COLO829 (cell line): ENCODE measurements at regions not wholly inside any gene's neighbourhood (a gene's known extent, or its start where the extent isn't known, plus 50 kb on each side); places are given as distances from the start of the nearest gene placed in this dataset.

Experiments
- DNase-seq: peaks from one replicate; pipeline ENCODE4 v3.0.0; 2012; ENCODE audit warnings: low spot score

- DNase-seq, result no peak
These were observed 137.4 kb upstream of the POU1F1 start for GRCh38 chr3:87413814-87414213.

GRCh38 chr3:87410110-87410509 lies 133.7 kb upstream of the POU1F1 start:
- DNase-seq, result no peak

- no peak for DNase-seq
These were observed 121.9 kb upstream of the POU1F1 start for GRCh38 chr3:87398168-87398801.

DNA sequence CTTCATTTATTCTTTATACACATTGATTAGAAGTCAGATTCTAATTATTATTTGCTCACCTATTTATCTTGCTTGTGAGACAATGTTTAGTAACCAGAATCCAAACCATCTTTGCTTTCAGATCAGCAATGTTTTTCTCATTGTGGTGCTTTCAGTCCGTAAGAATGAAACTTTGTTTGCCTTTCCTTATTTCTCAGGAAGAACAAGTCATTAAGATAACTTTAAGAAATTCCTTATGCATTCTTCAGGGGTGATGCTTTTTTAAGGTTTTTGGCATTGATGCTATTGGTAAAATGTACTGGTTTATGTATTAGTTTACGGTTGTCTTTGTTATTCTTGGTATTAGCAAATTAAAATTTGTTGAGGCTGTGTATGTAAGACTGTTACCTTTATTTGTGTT lies 120.8 kb upstream of the POU1F1 start:
- no peak for DNase-seq

DNA sequence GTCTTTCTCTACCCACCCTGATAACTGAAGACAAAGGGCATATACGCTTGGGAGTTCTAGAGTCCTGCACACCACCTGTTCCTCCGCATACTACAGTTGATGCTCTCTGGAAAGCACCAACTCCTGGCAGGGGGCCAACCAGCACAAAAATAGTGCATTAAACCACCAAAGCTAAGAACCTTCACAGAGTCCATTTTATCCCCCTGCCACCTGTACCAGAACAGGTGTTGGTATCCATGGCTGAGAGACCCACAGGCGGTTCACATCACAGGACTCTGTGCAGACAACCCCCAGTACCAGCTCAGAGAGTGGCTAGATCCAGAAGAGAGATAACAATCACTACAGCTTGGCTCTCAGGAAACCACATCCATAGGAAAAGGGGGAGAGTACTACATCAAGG lies 114.4 kb upstream of the POU1F1 start:
- no peak for DNase-seq

GRCh38 chr3:87390353-87390752 lies 114.0 kb upstream of the POU1F1 start:
- DNase-seq, result no peak

DNA sequence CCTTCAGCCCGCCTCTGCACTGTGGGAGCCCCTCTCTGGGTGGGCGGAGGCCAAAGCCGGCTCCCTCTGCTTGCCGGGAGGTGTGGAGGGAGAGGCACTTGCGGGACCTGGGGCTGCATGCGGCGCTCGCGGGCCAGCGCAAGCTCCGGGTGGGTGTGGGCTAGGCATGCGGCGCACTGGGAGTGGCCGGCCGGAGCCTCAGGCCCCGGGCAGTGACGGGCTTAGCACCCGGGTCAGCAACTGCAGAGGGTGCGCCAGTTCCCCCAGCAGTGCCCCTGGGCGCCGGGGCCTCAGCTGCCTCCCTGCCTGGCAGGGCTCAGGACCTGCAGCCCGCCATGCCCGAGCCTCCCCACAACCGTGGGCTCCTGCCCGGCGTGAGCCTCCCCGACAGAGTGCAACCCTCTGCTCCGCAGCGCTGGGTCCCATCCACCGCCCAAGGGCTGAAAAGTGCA lies 98.9 kb upstream of the POU1F1 start:
- no peak for DNase-seq

DNA sequence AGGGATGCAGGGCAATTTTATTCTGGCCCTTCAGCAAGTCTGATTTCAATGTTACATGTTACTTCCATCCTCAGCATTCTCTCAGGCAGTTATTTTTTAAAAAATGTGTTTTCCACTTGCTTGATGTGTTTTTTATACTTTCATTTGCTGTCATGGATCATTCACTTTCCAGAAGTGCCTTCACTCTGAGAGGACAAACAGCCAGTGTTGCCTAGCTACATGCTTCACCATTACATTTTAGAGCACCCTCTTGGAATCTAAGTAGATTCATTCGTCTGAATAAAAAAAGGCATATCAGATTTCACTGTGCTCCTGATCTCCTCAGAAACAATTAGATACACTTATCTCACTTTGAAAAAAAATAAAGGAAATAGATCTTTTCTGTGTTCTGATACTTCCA lies 93.6 kb upstream of the POU1F1 start:
- no peak for DNase-seq

DNA sequence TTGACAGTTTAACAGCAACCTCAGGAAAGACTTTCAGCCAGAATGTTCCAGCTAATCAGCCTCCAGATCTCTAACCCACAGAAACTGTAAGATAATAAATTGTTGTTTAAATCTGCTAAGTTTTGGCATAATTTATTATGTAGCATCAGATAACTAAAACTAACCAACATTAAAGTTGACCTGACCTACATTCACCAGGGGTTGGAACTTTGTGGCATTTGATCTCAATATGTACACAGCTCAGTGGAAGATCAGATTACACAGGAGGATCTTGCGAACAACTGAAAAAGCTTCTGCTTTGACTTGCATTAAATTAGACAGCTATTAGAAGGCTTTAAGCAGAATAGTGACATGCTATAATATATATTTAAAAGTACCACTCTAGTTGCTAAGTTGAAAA lies 91.4 kb upstream of the POU1F1 start:
- DNase-seq, result no peak

DNA sequence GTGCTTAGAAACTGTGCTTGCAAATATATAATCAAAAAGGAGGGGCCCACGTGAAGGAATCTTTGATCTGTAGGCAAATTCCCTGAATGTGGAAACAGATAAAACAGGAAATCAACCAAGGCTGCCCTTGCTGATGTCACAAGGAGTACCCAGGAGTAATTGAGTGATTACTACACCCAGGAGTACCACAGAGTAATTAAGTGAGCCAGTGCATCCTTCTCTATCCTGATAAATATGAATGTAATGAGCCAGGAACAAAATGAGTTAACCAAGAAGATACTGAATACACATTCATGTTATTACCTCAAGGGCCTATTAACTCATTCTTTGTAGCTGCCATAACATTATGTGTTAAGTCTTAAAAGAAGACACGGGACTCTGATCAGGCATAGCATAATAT lies 87.3 kb upstream of the POU1F1 start:
- no peak for DNase-seq

GRCh38 chr3:87361956-87362355 lies 85.6 kb upstream of the POU1F1 start:
- DNase-seq, result no peak

- DNase-seq, result no peak
These were observed 84.9 kb upstream of the POU1F1 start for GRCh38 chr3:87361271-87361670.

DNA sequence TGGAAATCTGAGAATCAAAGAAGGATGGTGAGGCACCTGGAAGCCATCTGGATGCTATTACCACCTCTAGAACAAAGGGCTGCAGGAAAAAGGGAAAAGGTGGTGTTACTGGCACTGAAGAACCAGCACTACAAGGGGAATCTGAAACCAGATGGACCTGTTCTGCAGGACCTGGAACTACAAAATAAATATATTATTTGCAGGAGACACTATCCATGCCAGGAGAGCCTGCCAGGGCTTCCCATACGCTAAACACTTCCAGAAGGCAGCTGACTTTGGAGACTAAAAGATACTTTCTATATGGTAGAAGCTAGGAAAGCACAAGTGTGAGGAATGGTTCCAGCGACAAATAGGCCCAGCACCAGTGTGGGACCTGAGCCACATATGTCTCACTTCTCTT lies 83.4 kb upstream of the POU1F1 start:
- no peak for DNase-seq

DNA sequence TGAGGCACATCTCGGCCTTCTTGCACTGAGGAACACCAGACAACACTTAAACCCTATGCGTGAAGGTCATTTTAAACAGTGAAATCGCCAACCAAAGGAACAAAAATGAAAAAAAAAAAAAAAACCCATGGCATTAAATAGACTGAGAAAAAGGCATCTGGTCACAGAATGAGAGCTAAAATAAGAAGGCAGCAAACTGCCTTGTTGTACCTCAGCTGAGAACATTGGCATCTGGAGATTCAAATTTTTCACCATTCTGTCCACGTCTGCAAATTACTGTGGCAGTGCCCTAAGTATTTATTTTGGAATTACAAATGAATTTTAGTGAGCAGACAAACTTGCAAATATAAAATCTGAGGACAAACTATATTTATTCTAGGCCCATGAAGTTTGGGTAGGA lies 82.6 kb upstream of the POU1F1 start:
- no peak for DNase-seq

GRCh38 chr3:87358066-87358465 lies 81.7 kb upstream of the POU1F1 start:
- no peak for DNase-seq

DNA sequence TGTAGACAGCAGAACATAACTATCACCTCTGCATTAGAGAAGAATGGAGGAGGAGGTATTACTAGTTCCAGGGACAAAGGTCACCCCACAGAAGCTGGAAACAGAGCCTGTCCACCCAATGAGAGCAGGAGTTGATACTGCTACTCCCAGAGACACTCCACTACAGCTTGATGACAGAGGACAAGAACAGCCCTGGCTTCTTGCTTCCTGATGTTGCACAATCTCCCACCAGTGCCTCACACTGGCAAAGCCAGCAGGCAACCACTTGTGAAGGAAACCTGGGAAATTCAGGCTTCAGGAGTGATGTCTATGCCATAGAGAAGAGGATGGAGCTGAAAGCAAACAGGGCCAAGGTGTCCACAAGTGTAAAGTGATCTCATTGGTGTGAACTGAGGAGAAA lies 78.0 kb upstream of the POU1F1 start:
- DNase-seq, result no peak

- DNase-seq, result no peak
These were observed 75.6 kb upstream of the POU1F1 start for GRCh38 chr3:87351937-87352336.

GRCh38 chr3:87350367-87351199 lies 74.2 kb upstream of the POU1F1 start:
- DNase-seq, result peak; percentile 69

DNA sequence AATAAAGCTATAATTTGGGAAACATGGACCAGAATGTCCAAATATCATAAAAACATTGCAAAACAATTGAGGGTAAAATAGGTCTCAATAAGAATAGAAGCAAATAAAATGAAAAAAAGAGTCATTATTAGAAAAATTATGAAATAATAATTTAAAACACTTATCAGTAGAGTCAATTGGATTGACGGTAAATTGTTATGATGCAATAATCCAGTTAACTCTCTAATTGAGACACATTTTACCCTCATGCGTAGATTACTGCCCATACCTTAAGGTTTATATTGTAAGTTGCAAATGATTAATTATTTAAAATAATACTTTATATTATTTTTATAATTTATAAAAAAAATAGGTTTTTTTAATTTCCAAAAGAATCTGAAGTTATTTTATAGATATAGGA lies 73.4 kb upstream of the POU1F1 start:
- no peak for DNase-seq

DNA sequence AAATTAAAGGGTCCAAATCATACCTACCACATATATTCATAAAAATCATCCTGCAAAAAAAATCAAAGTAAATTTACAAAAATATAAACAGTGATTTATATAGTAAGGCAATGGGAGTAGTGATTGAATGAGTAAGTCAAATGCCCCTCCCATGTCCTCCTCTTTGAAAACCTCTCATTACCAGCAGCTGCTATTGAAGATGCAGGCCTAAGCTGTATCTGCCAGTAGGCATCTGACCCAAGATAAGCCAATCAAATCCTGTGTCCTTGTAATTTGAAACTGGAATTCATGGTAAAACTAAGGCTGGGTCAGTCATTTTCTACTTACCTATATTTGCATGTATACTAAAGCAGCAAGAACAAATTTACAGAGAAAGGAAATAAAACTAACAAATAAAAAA lies 60.4 kb upstream of the POU1F1 start:
- DNase-seq, result no peak

DNA sequence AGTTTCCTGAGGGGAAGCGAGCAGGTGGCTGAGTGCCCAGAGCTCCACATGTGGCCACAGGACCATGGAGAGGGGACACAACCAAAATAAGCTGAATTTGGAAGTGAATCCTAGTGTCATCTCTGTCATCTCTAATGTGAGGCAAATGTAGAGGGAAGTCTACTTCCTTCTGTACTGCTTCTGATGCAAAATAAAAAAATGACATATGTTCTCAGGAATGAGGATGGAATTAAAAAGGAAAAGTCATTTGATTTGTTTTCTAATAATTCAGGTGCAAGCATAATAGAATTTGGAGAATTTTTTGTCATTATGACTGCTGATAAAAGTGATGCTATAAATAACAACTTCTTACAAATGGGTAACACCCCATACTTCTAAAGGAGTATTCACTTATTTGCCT lies 59.5 kb upstream of the POU1F1 start:
- DNase-seq, result no peak

GRCh38 chr3:87333393-87333892 lies 57.1 kb upstream of the POU1F1 start:
- peak; percentile 76 for DNase-seq

GRCh38 chr3:87332789-87333188 lies 56.4 kb upstream of the POU1F1 start:
- no peak for DNase-seq

DNA sequence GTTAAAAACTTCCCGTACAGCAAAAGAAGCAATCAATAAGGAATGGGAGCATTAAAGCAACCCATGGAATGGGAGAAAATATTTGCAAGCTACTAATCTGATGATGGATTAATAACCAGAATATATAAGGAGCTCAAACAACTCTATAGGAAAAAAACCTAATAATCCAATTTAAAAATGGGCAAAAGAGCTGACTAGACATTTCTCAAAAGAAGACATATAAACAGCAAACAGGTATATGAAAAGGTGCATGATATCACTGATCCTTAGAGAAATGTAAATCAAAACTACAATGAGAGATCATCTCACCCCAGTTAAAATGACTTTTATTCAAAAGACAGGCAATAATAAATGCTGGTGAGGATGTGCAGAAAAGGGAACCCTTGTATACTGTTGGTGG lies 52.7 kb upstream of the POU1F1 start:
- no peak for DNase-seq
